H1 (cell line): ENCODE measurements at regions not wholly inside any gene's neighbourhood (a gene's known extent, or its start where the extent isn't known, plus 50 kb on each side); places are given as distances from the start of the nearest gene placed in this dataset.

Source experiments
- CTCF ChIA-PET: fragments of 300-600 bp; sonication (Branson Sonifier 250); formaldehyde crosslinking; loops from one replicate; lab custom pipeline; 2021; ENCODE audit not compliant: partially characterized antibody; lab: Charles Lee
- POLR2A ChIA-PET: fragments of 300-600 bp; sonication (Branson Sonifier 250); formaldehyde crosslinking; loops from one replicate; lab custom pipeline; 2021; ENCODE audit warnings: inconsistent platforms; ENCODE audit not compliant: partially characterized antibody; lab: Charles Lee
- DNase-seq, 2 experiments: peaks; one replicate each; pipeline versions ENCODE4 v3.0.0 to v3.0.0-alpha.2; 2010 to 2022; ENCODE audit warnings: low spot score in 2 of 2, low read depth in 1 of 2, mixed read lengths in 1 of 2
- FAIRE-seq: peaks from 2 replicates; lab custom pipeline; 2011; peaks lifted over from hg19 to GRCh38; lab: Jason Lieb, UNC
- H2AFZ ChIP-seq: 2 replicates; pipeline ENCODE4 v1.8.1; 2012; ENCODE audit warnings: low read length, inconsistent platforms
- H2AK5ac ChIP-seq: 2 replicates; pipeline ENCODE4 v1.6.1; 2013; ENCODE audit warnings: low read depth, low read length
- H2BK120ac ChIP-seq: replicated peaks from 2 replicates; pipeline ENCODE3; 2013; ENCODE audit warnings: low read depth, low read length, inconsistent platforms
- H2BK12ac ChIP-seq: 2 replicates; pipeline ENCODE4 v1.6.1; 2013; ENCODE audit warnings: low read depth, low read length
- H2BK15ac ChIP-seq: 2 replicates; pipeline ENCODE4 v1.6.1; 2013; ENCODE audit warnings: low read length
- H2BK20ac ChIP-seq: 2 replicates; pipeline ENCODE4 v1.6.1; 2013; ENCODE audit warnings: low read length
- H2BK5ac ChIP-seq: 2 replicates; pipeline ENCODE4 v1.6.1; 2013; ENCODE audit warnings: low read depth, low read length
- H3K14ac ChIP-seq: 2 replicates; pipeline ENCODE4 v1.6.1; 2013; ENCODE audit warnings: inconsistent platforms; ENCODE audit not compliant: insufficient read length
- H3K18ac ChIP-seq: 2 replicates; pipeline ENCODE4 v1.6.1; 2013; ENCODE audit warnings: low read length; ENCODE audit errors: extremely low read depth
- H3K23ac ChIP-seq: 2 replicates; pipeline ENCODE4 v1.6.1; 2013; ENCODE audit warnings: inconsistent platforms; ENCODE audit not compliant: insufficient read length
- H3K23me2 ChIP-seq: 2 replicates; pipeline ENCODE4 v1.6.1; 2013; ENCODE audit warnings: low read depth, low read length
- H3K27ac ChIP-seq: 2 replicates; pipeline ENCODE4 v1.6.1; 2011; ENCODE audit warnings: low read depth, low read length, inconsistent platforms
- H3K27me3 ChIP-seq, 4 experiments: replicated peaks in 1 of 4; 1 replicate in 1 of 4; 2 replicates in 3 of 4; pipeline versions ENCODE4 v1.6.1 to v1.8.1; 2011 to 2013; ENCODE audit warnings: low read length in 3 of 4, mild to moderate bottlenecking in 3 of 4, inconsistent platforms in 2 of 4, mixed read lengths in 2 of 4, moderate library complexity in 1 of 4; ENCODE audit not compliant: control insufficient read depth in 3 of 4, insufficient read depth in 3 of 4; ENCODE audit errors: extremely low read depth in 1 of 4
- H3K36me3 ChIP-seq, 4 experiments: 2 replicates each; pipeline versions ENCODE4 v1.6.1 to v1.8.1; 2011 to 2013; ENCODE audit warnings: mild to moderate bottlenecking in 4 of 4, low read length in 3 of 4, moderate library complexity in 2 of 4, control low read depth in 1 of 4, inconsistent platforms in 1 of 4; ENCODE audit not compliant: insufficient read depth in 4 of 4, control insufficient read depth in 2 of 4
- H3K4ac ChIP-seq: replicated peaks from 2 replicates; pipeline ENCODE3; 2013; ENCODE audit warnings: low read length, low read depth, mixed read lengths, inconsistent platforms; ENCODE audit not compliant: insufficient read length
- H3K4me1 ChIP-seq, 4 experiments: replicated peaks in 1 of 4; 1 replicate in 1 of 4; 2 replicates in 3 of 4; pipeline versions ENCODE4 v1.6.1 to v1.8.1; 2011 to 2013; ENCODE audit warnings: low read length in 3 of 4, inconsistent platforms in 2 of 4, mixed read lengths in 1 of 4; ENCODE audit not compliant: insufficient read depth in 4 of 4, control insufficient read depth in 3 of 4
- H3K4me2 ChIP-seq, 2 experiments: 2 replicates each; pipeline versions ENCODE4 v1.6.1 to v1.8.1; 2011 to 2013; ENCODE audit warnings: low read depth in 2 of 2, low read length in 2 of 2, control low read depth in 1 of 2, inconsistent platforms in 1 of 2, mild to moderate bottlenecking in 1 of 2; ENCODE audit not compliant: insufficient read depth in 1 of 2
- H3K4me3 ChIP-seq, 4 experiments: fragments of 200-600, 300-600 bp in 1 of 4; sonication (generic), shearing (Covaris generic), sonication (Bioruptor Twin) in 1 of 4; 2 replicates each; pipeline versions ENCODE4 v1.5.1 to v1.8.1; 2011 to 2016; ENCODE audit warnings: low read length in 4 of 4, low read depth in 3 of 4, control low read depth in 2 of 4, inconsistent platforms in 2 of 4, mild to moderate bottlenecking in 2 of 4, mixed read lengths in 1 of 4, moderate library complexity in 1 of 4; ENCODE audit not compliant: insufficient read depth in 2 of 4; ENCODE audit errors: extremely low read depth in 1 of 4
- H3K56ac ChIP-seq: replicated peaks from 2 replicates; pipeline ENCODE3; 2013; ENCODE audit warnings: low read depth, mild to moderate bottlenecking, mixed read lengths, low read length, inconsistent platforms; ENCODE audit not compliant: insufficient read length
- H3K79me1 ChIP-seq: 2 replicates; pipeline ENCODE4 v1.6.1; 2013; ENCODE audit warnings: low read depth, low read length, control low read depth
- H3K79me2 ChIP-seq, 2 experiments: 2 replicates each; pipeline versions ENCODE4 v1.6.1 to v1.8.1; 2012 to 2013; ENCODE audit warnings: low read length in 2 of 2, mild to moderate bottlenecking in 2 of 2, inconsistent platforms in 1 of 2; ENCODE audit not compliant: insufficient read depth in 2 of 2, control insufficient read depth in 1 of 2
- H3K9ac ChIP-seq, 4 experiments: replicated peaks in 1 of 4; 1 replicate in 1 of 4; 2 replicates in 3 of 4; pipeline versions ENCODE4 v1.6.1 to v1.8.1; 2011 to 2013; ENCODE audit warnings: low read depth in 3 of 4, low read length in 3 of 4, control low read depth in 2 of 4, mild to moderate bottlenecking in 2 of 4, moderate library complexity in 2 of 4, inconsistent platforms in 1 of 4; ENCODE audit errors: extremely low read depth in 1 of 4
- H3K9me3 ChIP-seq, 2 experiments: 2 replicates each; pipeline versions ENCODE4 v1.6.1 to v1.8.1; 2012 to 2013; ENCODE audit warnings: mild to moderate bottlenecking in 2 of 2, moderate library complexity in 2 of 2, control low read depth in 1 of 2, inconsistent platforms in 1 of 2, low read depth in 1 of 2, low read length in 1 of 2, mixed read lengths in 1 of 2; ENCODE audit not compliant: insufficient read depth in 2 of 2
- H4K20me1 ChIP-seq, 2 experiments: replicated peaks in 1 of 2; 2 replicates each; pipeline versions ENCODE3 to v1.8.1; 2011 to 2013; ENCODE audit warnings: inconsistent platforms in 2 of 2, low read length in 2 of 2, mild to moderate bottlenecking in 1 of 2; ENCODE audit not compliant: insufficient read depth in 2 of 2, control insufficient read depth in 1 of 2
- H4K5ac ChIP-seq: 2 replicates; pipeline ENCODE4 v1.6.1; 2013; ENCODE audit warnings: low read length, low read depth, mixed read lengths, inconsistent platforms; ENCODE audit not compliant: insufficient read length
- H4K8ac ChIP-seq: 2 replicates; pipeline ENCODE4 v1.8.0; 2013; ENCODE audit warnings: mild to moderate bottlenecking, moderate library complexity, low read length, inconsistent platforms; ENCODE audit not compliant: insufficient read depth; ENCODE audit errors: extremely low read depth
- H4K91ac ChIP-seq: replicated peaks from 2 replicates; pipeline ENCODE3; 2013; ENCODE audit warnings: low read length, mixed read lengths, inconsistent platforms; ENCODE audit not compliant: insufficient read length
- CEBPB ChIP-seq: IDR thresholded peaks from 2 replicates; pipeline ENCODE4 v1.6.1; 2012; ENCODE audit warnings: low read depth, low read length
- FOSL1 ChIP-seq: IDR thresholded peaks from 2 replicates; pipeline ENCODE4 v1.6.1; 2011; ENCODE audit warnings: mild to moderate bottlenecking, low read depth, low read length, moderate library complexity; ENCODE audit not compliant: insufficient read depth
- KDM4A ChIP-seq: IDR thresholded peaks from one replicate; pipeline ENCODE4 v1.7.1; 2012; ENCODE audit warnings: low read depth, mild to moderate bottlenecking, moderate library complexity, low read length, inconsistent platforms; ENCODE audit not compliant: severe bottlenecking
- POLR2AphosphoS5 ChIP-seq: IDR thresholded peaks from 2 replicates; pipeline ENCODE4 v1.6.1; 2011; ENCODE audit warnings: low read depth, low read length
- RXRA ChIP-seq: IDR thresholded peaks from 2 replicates; pipeline ENCODE4 v1.6.1; 2011; ENCODE audit warnings: low read depth, mild to moderate bottlenecking, low read length, moderate library complexity; ENCODE audit not compliant: insufficient read depth
- SP1 ChIP-seq: IDR thresholded peaks from 2 replicates; pipeline ENCODE4 v1.6.1; 2011; ENCODE audit warnings: low read depth, low read length
- TAF7 ChIP-seq: optimal IDR thresholded peaks from 2 replicates; pipeline ENCODE3; 2011; ENCODE audit warnings: low read depth, mild to moderate bottlenecking, inconsistent platforms, low read length, moderate library complexity, borderline replicate concordance
- TBP ChIP-seq: IDR thresholded peaks from 2 replicates; pipeline ENCODE4 v1.6.1; 2011; ENCODE audit warnings: low read depth, low read length, improper control_type of control experiment
- WGBS, 2 experiments: shearing (Covaris generic) in 1 of 2; methylation state at CpG; one replicate each; pipeline versions ENCODE4 v1.1.6 to v1.1.7; 2013 to 2015; ENCODE audit warnings: low lambda C conversion rate in 2 of 2, mixed read lengths in 2 of 2, inconsistent platforms in 1 of 2, low coverage in 1 of 2, missing lambda C conversion rate in 1 of 2; ENCODE audit not compliant: insufficient replicate concordance in 2 of 2, insufficient coverage in 1 of 2, insufficient read length in 1 of 2; ENCODE audit errors: extremely low coverage in 1 of 2, missing lambda C conversion rate in 1 of 2; 5-methylcytosine and 5-hydroxymethylcytosine counted together

DNA sequence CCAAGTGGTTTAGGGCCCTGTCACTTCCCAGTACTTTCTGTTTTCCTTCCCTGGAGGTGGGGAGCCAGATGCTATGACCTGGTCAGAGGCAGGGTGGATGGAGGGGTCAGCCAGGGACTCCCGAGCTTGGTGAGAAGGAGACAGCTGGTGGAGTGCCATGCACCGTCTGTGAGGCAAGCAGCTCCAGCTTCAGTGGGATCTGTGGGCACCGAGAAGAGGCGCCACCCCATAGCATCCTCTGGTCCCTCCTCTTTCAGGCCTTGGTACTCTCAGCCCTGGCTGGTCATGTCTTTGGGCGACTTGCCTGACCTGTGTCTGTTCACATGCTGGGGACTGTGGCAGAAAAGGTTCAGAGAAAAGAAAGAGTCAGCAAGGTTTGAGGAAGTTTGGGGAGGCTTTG is 299.3 kb upstream of the N4BP1 start:
- Histone ChIP-seq H3K9me3 (no peaks in the 10 kb centered on the region), H4K8ac (no peak overlapping the region), H3K4ac (no peak overlapping the region), H3K4me2 (no peak overlapping the region), H3K79me2 (no peaks in the 10 kb centered on the region), H3K36me3 (no peaks in the 10 kb centered on the region), H3K27me3 (no peaks in the 10 kb centered on the region), H3K4me3 (no peak overlapping the region), H4K20me1 (no peaks in the 10 kb centered on the region), H2BK15ac (no peak overlapping the region), H3K23me2 (no peaks in the 10 kb centered on the region), H3K9ac (no peak overlapping the region), H2AK5ac (no peak overlapping the region), H3K18ac (no peak overlapping the region), H2BK5ac (no peak overlapping the region), H3K14ac (no peak overlapping the region), H3K23ac (no peak overlapping the region), H3K56ac (no peak overlapping the region), H2AFZ (no peak overlapping the region), H3K4me1 (peaks cover 0 to 4% (median under 1%) of the 10 kb centered on the region in 4 experiments; a peak in 1 of 7 replicates), H2BK12ac (no peak overlapping the region), H3K79me1 (no peaks in the 10 kb centered on the region), H4K91ac (no peak overlapping the region), H2BK20ac (no peak overlapping the region), H4K5ac (no peak overlapping the region), H2BK120ac (no peak overlapping the region), H3K27ac (no peak overlapping the region)
- ChIA-PET CTCF (interaction anchor here (1.0 to 1.5 kb wide), 3 partner anchors 13 to 440 kb away, joined by 3 read pairs; no protein-coding TSS in a partner anchor), POLR2A (no interaction called here)
- no peak for FAIRE-seq
- TF ChIP-seq TAF7 (no peak), KDM4A (no peak), TBP (no peak), FOSL1 (no peak), POLR2AphosphoS5 (no peak), CEBPB (no peak), SP1 (no peak), RXRA (no peak)
- WGBS, 2 experiments, result 84% methylated on average over 5 of the region's 5 CpGs; no CpG with 5 or more reads in 1 of the 2 experiments
- no peak for DNase-seq
